ENCODE measurements at regions not wholly inside any gene's neighbourhood (a gene's known extent, or its start where the extent isn't known, plus 50 kb on each side); places are given as distances from the start of the nearest gene placed in this dataset.
"Not testable (repeated sequence)": the region's sequence is repeated elsewhere in the genome, so short reads cannot be mapped to it uniquely, and the experiment has no call there.

GRCh38 chr2:84373391-84373790 is 85.7 kb downstream of the SUCLG1 start:
- no peak for DNase-seq

GRCh38 chr2:84362541-84362940 is 96.5 kb downstream of the SUCLG1 start:
- DNase-seq = no peak

GRCh38 chr2:84338069-84338468 is 121.0 kb downstream of the SUCLG1 start:
- DNase-seq = peak; percentile 58 to 80

GRCh38 chr2:84327645-84328249 is 131.3 kb downstream of the SUCLG1 start:
- DNase-seq = no peak

GRCh38 chr2:84326831-84327432 is 132.1 kb downstream of the SUCLG1 start:
- no peak for DNase-seq

GRCh38 chr2:84323890-84324289 is 135.2 kb downstream of the SUCLG1 start:
- DNase-seq = no peak

GRCh38 chr2:84320940-84321339 is 138.1 kb downstream of the SUCLG1 start:
- DNase-seq = no peak

GRCh38 chr2:84319581-84319980 is 139.5 kb downstream of the SUCLG1 start:
- DNase-seq = no peak

GRCh38 chr2:84317135-84317534 is 141.9 kb downstream of the SUCLG1 start:
- DNase-seq = no peak

- DNase-seq = peak; percentile 63 to 85
Observed at GRCh38 chr2:84314901-84315330, 144.2 kb downstream of the SUCLG1 start.

- no peak for DNase-seq
Observed at GRCh38 chr2:84314250-84314649, 144.8 kb downstream of the SUCLG1 start.

GRCh38 chr2:84309281-84309680 is 149.8 kb downstream of the SUCLG1 start:
- no peak for DNase-seq

- DNase-seq = no peak
Observed at GRCh38 chr2:84306361-84306760, 152.7 kb downstream of the SUCLG1 start.

- DNase-seq = peak; percentile 48 to 68
Observed at GRCh38 chr2:84302513-84303412, 156.3 kb downstream of the SUCLG1 start.

GRCh38 chr2:84301717-84302116 is 157.4 kb downstream of the SUCLG1 start:
- peak; percentile 75 to 84 for DNase-seq

GRCh38 chr2:84300696-84301029 is 158.4 kb downstream of the SUCLG1 start:
- DNase-seq = no peak

- DNase-seq = not testable (repeated sequence)
Observed at GRCh38 chr2:84300001-84300695, 158.9 kb downstream of the SUCLG1 start.

- no peak for DNase-seq
Observed at GRCh38 chr2:84299211-84299775, 159.8 kb downstream of the SUCLG1 start.

GRCh38 chr2:84297155-84297554 is 161.9 kb downstream of the SUCLG1 start:
- no peak for DNase-seq

- no peak for DNase-seq
Observed at GRCh38 chr2:84293791-84294380, 165.2 kb downstream of the SUCLG1 start.

GRCh38 chr2:84292545-84292944 is 166.5 kb downstream of the SUCLG1 start:
- DNase-seq = no peak

GRCh38 chr2:84290537-84290936 is 168.5 kb downstream of the SUCLG1 start:
- no peak for DNase-seq

- no peak for DNase-seq
Observed at GRCh38 chr2:84288293-84288692, 170.8 kb downstream of the SUCLG1 start.

Data from NCI-H524 (cell line).